22Rv1 (cell line): ENCODE measurements at regions not wholly inside any gene's neighbourhood (a gene's known extent, or its start where the extent isn't known, plus 50 kb on each side); places are given as distances from the start of the nearest gene placed in this dataset.
"Not testable (repeated sequence)": the region's sequence is repeated elsewhere in the genome, so short reads cannot be mapped to it uniquely, and the experiment has no call there.

Source experiments
- H3K27ac ChIP-seq: fragments of 450-650 bp; 2 replicates; pipeline ENCODE4 v1.5.1; 2017
- ZFX ChIP-seq: fragments of 450-650 bp; IDR thresholded peaks from 2 replicates; pipeline ENCODE4 v1.6.1; 2017; ENCODE audit warnings: antibody characterized with exemption, borderline replicate concordance
- TF ChIP-seq, protein P1 (sequence below): fragments of 450-650 bp; IDR thresholded peaks from 2 replicates; pipeline ENCODE4 v1.5.1; 2017; ENCODE audit warnings: mild to moderate bottlenecking

DNA sequence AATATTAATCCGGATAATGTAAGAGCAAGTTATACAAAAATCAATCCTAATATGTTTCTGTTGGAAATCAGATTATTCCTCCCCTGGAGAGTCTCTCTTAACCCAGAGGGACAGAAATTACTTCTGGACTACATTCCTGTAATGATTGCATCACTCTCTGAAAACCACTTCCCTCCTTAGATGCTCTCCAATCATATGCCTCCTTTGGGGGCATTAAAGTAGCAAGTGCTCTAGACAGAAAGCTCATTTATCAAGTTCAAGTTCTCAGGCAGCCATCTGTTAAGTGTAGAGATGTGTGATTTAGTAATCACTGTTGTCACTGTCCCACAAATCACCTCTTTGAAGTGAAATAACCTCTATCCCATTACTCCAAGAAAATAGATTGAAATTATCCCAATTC, 247.1 kb downstream of the SLCO4C1 start:
- H3K27ac ChIP-seq, result no peak overlapping the region
- TF ChIP-seq, protein P1, sequence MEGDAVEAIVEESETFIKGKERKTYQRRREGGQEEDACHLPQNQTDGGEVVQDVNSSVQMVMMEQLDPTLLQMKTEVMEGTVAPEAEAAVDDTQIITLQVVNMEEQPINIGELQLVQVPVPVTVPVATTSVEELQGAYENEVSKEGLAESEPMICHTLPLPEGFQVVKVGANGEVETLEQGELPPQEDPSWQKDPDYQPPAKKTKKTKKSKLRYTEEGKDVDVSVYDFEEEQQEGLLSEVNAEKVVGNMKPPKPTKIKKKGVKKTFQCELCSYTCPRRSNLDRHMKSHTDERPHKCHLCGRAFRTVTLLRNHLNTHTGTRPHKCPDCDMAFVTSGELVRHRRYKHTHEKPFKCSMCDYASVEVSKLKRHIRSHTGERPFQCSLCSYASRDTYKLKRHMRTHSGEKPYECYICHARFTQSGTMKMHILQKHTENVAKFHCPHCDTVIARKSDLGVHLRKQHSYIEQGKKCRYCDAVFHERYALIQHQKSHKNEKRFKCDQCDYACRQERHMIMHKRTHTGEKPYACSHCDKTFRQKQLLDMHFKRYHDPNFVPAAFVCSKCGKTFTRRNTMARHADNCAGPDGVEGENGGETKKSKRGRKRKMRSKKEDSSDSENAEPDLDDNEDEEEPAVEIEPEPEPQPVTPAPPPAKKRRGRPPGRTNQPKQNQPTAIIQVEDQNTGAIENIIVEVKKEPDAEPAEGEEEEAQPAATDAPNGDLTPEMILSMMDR, result no peak

- H3K27ac ChIP-seq, result not testable (repeated sequence)
Observed at GRCh38 chr5:102047073-102047472, 249.0 kb downstream of the SLCO4C1 start.

DNA sequence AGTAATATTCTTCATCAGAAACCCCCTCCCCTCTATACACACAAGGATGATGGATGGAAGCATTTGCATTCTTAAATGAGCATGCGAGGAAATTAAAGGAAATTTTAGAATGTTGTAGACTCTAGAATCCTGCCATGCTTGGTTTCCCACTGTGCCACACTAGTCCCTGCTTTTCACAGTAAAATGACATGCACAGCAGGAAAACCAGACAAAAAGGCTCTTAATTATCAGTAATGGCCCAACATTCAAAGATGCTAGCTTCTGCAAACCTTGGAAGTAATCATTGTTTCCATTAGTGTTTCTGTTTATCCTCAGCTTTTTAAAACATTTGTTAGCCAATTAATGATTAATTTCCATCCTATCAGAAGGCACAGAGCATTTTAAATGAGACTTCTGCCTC, 255.8 kb downstream of the SLCO4C1 start:
- no peak overlapping the region for H3K27ac ChIP-seq
- TF ChIP-seq ZFX, result no peak
- TF ChIP-seq, protein P1, result no peak

DNA sequence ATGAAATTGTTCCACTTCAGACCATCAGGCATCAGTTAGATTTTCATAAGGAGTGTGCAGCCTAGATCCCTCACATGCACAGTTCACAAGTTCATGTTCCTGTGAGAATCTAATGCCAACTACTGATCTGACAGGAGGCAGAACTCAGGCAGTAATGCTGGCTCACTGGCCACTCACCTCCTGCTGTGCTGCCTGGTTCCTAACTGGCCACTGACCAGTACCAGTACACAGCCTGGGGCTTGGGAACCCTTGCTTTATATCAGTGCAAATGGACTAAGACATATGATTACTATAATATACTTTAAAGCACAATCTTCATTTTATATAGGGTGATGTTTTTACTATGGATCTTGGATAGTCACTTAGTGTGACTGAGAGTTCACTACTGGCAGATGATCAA, 259.2 kb downstream of the SLCO4C1 start:
- TF ChIP-seq, protein P1, result no peak
- TF ChIP-seq ZFX, result no peak

DNA sequence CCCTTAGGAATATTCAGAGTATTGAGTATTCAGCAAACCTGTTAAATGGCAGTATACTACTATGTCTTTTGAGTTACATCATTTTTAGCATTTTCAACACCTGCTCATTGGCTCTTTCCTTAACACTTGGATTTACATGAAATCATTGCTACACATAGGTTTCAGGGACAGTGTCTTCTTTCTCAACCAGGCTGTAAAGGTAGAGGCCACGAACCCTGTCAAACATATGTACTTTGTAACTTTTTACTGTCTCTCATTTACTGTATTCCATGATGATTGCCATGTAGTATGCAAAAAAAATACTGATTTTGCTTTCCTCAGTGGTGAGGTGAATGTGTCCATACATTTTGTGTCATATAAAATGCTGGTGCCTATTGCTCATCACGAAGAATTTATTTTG, 264.4 kb downstream of the SLCO4C1 start:
- no peak overlapping the region for H3K27ac ChIP-seq
- TF ChIP-seq, protein P1, result no peak
- no peak for TF ChIP-seq ZFX

More for the DNA sequence above, 259.2 kb downstream of the SLCO4C1 start:
- H3K27ac ChIP-seq, result peak overlapping the region; percentile 31

DNA sequence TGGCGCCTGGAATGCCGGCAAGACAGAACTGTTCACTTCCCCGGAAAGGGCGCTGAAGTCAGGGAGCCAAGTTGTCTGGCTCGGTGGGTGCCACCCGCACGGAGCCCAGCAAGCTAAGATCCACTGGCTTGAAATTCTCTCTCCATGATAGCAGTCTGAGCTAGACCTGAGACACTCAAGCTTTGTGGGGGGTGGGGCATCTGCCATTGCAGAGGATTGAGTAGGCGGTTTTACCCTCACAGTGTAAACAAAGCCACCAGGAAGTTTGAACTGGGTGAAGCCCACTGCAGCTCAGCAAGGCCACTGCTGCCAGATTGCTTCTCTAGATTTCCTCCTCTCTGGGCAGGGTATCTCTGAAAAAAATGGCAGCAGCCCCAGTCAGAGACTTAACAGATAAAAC, 277.4 kb downstream of the SLCO4C1 start:
- H3K27ac ChIP-seq, result no peak overlapping the region
- TF ChIP-seq ZFX, result no peak
- TF ChIP-seq, protein P1, result no peak

- no peak for TF ChIP-seq ZFX
- TF ChIP-seq, protein P1, result no peak
- H3K27ac ChIP-seq, result no peak overlapping the region
Observed at GRCh38 chr5:102018279-102018678, 277.8 kb downstream of the SLCO4C1 start.

DNA sequence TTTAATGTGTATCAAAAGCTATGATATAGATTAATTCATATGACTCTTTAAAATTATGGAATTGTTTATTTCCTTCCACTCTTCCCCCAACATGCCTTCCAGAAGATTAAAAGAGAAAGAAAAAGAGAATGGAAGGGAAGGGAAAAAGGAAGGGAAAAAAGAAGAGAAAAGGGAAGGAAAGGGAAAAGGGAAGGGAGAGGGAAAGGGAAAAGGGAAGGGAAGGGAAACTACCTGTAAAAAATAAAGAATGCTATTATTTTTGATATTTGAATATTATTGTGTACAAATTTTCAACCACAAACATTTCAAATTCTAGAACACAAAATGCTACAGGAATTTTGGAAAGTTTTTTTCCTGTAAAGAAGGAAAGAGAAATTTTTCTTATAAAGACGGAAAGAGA, 281.7 kb downstream of the SLCO4C1 start:
- H3K27ac ChIP-seq, result no peak overlapping the region

More for the DNA sequence above, 281.7 kb downstream of the SLCO4C1 start:
- TF ChIP-seq ZFX, result no peak
- TF ChIP-seq, protein P1, result no peak
